HT1080 (cell line): ENCODE measurements at regions not wholly inside any gene's neighbourhood (a gene's known extent, or its start where the extent isn't known, plus 50 kb on each side); places are given as distances from the start of the nearest gene placed in this dataset.

Experiments
- DNase-seq: peaks from one replicate; pipeline ENCODE4 v3.0.0-alpha.2; 2015; ENCODE audit warnings: low read depth

DNA sequence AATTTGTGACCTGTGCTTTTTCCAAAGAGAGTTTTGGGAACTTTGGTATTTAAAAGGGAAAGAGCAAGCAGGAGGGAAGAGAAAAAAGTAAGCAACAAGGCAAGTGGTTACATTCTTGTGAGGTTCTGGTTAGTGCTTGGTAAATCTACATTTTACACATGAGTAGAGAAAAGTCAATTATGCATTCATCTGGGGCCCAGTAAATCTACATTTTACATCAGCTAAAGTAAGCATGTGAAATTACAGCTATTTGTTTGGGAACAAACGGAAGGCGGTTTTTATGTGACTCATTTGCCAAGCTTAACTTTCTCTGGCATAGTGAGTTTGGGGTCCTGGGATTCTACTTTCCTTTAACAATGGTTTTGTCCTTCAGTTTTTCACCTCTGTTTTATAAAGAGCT is 102.2 kb downstream of the SNX18 start:
- DNase-seq, result no peak

DNA sequence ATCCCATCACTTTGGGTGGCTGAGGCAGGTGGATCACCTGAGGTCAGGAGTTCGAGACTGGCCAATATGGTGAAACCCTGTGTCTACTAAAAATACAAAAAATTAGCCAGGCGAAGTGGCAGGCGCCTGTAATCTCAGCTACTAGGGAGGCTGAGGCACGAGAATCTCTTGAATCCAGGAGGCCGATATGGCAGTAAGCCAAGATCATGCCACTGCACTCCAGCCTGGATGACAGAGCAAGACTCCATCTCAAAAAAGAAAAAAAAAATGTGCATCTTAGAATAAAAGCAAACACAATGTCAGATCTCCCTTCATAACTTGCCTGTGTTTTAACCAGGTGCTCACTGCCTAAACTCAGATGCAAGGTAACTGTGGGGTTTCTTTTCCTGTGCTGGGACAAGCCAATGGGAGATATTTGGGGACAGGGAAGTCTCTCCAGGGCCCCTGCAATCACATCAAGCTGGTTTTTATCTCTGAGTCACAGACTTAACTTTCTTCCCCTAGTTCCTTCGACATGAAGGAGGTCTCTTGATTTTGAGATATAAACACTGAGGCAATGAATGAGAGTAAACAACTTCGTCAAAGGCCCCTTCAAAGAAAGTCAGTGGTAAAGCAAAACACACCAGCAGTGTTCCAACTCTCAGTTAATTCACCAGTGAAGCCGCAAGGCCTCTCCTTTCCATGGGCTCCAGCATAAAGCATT is 99.1 kb downstream of the SNX18 start:
- DNase-seq, result no peak

GRCh38 chr5:54616031-54616430 is 98.5 kb downstream of the SNX18 start:
- DNase-seq, result no peak

DNA sequence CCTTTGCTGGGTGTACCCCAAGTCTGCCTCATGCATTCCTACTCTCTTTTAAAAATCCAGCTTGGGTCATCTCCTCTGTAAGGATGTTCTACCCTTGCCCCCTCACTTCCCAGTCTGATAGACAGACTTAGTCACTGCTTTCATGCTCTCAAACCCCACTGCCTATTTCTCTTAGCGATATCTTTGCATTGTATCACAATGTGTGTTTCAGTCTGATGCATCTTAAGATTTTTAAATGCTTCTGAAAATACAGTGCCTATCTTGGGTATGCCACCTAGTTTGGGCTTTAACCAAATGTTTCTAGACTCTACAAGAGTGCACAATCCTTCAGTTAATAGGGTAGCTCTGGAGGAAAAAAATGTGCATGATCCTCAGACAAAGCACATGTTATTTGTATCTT is 97.8 kb downstream of the SNX18 start:
- no peak for DNase-seq

- DNase-seq, result no peak
These were observed 95.2 kb downstream of the SNX18 start for GRCh38 chr5:54612711-54613110.

GRCh38 chr5:54611290-54611951 is 93.9 kb downstream of the SNX18 start:
- DNase-seq, result peak; percentile 30

DNA sequence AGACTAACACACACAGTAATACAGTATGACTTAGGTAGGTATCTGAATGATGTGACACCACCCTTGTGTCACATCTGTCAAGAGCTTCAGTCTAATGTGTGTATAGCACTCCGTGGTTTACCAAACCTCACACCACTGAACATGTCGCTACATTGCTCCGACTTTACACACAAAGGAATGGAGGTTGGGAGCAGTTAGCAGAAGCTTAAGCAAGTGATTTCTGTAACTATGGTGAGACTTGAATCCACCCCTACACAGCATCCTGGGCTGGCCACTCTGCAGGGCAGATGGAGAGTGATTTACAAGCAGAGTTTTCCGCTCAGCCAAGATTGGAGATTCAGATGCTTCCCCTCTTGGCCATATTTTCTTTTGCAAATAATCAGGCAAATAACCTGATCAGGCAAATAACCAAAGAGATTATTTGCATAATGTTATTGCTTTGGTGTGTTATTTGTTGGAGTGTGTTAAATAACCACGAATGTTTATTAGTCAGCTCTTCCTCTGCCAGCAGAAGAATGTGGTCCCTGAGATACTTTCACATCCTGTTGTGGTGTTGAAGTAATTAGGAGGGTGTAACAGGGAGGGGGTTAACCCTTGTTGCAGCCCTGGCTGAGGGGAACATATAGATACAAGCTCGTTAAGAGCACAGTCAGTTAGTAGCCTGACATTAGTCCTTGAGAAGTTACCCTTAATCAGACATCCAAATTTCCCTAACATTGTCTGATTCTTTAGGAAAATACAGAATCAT is 92.8 kb downstream of the SNX18 start:
- no peak for DNase-seq

- no peak for DNase-seq
These were observed 91.0 kb downstream of the SNX18 start for GRCh38 chr5:54608423-54609085.

DNA sequence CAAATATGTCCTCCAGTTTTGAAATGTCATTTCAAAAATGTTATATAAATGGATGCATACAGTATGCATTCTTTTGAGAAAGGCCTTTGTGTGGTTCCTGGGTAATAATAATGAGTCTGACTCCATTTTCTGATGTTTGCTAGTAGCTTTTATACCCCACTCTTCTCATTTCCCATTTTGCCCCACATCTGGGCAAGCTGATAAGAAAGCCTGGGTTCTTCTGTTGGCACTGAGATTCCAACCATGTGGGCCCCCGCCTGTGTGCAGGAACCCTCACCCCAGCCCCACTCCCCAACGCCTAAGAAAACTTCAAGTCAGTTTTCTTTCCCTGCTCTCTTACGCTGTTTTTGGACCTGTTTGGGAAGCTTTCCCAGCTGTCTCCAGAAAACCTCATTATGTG is 89.4 kb downstream of the SNX18 start:
- DNase-seq, result no peak

DNA sequence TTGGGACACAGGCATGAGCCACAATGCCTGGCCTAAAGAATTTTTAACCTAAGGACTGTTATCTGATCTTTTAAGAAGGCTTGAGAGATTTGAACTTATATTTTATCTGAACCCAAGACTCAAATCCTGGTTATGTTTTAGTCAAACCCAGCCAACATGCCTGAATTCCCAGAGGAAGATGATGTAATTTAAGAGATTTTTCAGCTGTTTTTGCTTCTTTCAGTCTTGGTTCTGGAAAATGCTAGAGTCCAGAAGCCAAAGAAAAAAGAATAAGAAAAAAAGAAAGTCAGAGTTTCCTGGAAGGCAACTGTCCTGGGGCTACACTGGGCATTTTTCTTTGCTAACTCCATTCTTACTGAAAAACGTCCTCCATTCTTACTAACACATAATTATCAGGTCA is 85.8 kb downstream of the SNX18 start:
- DNase-seq, result no peak

DNA sequence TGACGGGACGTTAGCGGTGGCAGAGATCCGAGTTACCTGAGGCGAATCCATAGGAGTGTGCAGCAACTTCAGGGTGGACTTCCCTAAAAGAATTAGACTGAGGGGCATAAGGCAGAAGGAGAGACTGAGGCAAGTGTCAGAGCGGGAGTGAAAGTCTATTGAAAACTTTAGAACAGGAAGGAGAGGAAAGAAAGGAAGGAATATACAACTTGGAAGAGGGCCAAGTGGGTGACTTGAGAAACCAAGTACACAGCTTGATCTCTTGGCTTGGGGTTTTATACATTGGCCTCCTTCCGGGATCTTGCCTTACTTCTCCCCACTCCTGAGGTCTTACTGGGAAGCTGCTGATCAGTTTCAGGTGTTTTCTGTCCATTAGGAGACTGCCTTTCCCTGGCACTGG is 84.9 kb downstream of the SNX18 start:
- no peak for DNase-seq

DNA sequence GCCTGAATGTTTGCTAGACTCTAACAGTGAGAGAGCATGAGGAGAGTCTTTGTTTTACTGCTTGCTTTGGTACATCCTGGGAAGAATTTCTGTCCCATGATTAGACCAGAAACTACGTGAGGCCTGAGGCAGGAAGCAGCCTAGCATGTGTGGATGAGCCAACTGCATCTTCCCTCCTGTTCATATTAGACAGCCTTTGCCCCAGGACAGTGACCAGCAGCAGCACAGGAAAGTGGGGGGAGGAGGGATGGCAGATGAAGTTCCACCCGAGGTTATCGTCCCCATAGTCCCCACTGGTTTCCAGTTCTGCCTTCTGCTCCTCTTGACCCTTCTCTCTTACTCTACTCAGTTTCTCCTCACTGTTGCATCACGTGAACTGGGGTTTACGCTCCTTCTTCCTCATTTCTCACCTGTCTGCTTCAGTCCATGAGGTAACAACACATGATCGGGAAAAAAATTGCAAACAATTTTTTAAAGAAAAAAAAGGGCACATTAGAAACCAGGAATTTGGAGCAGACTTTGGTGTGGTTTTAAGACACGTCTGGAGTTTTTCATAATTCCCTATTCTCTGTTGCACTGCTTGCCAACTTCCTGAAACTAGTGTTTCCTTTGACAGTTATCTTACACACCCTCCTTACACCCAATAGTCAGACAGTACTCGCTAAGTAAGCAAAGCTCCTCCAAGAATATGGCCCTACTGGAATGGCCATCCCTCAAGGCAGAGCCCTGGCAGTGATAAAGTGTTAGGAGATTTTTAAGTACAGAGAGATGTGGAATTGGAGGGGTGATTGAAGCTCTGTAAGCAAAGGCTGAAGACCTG is 84.1 kb downstream of the SNX18 start:
- no peak for DNase-seq
